Stimulated activated CD8-positive, alpha-beta memory T cell treated with anti-CD3 and anti-CD28 coated beads, Interleukin-15, amount 100 ng/mL, for 1 hour (primary cell): ENCODE measurements at regions not wholly inside any gene's neighbourhood (a gene's known extent, or its start where the extent isn't known, plus 50 kb on each side); places are given as distances from the start of the nearest gene placed in this dataset.
"Not testable (repeated sequence)": the region's sequence is repeated elsewhere in the genome, so short reads cannot be mapped to it uniquely, and the experiment has no call there.

Source experiments
- DNase-seq: peaks from one replicate; pipeline ENCODE4 v3.0.0-alpha.2; 2020; ENCODE audit warnings: low read depth

DNA sequence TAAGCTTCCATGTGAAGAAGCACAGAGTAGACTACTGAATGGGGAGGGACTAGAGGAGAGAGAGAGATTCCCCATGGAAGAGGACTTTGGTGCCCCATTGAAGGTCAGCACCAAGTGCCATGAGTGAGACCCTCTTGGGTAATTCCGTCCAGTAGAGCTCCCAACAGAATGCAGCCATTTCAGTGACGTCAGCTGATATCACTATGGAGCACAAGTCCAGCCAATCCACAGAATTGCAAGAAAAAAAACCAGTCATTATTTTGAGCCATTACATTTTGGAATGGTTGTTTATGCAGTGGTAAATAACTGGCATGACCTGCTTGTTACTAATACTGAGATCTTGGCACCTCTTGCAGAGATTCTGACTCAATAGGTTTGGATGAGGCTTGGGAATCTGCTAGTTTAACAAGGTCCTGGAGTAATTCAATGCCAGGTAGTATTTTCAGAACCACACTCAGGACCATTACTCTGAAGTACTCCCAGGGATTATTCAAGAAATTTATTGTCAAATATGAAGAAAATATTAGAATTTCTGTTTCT, 52.6 kb upstream of the SP8 start:
- no peak for DNase-seq

DNA sequence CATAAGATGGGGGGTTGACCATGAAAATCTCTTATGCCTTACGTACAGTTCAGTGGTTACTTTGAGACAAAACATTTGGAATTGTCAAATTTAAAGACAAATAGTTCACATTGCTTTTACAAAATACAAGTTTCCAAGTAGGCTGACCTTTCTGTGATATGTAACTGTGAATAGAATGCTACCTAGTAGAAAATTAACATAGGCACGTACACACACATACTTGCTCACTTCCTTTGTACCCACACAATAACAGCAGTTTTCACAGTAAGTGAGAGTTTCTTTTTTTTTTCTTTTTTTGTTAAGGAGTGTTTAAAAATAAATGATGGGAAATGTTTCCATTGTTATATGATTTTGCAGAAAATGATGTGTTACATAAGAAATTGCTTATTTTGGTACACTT, 53.3 kb upstream of the SP8 start:
- no peak for DNase-seq

DNA sequence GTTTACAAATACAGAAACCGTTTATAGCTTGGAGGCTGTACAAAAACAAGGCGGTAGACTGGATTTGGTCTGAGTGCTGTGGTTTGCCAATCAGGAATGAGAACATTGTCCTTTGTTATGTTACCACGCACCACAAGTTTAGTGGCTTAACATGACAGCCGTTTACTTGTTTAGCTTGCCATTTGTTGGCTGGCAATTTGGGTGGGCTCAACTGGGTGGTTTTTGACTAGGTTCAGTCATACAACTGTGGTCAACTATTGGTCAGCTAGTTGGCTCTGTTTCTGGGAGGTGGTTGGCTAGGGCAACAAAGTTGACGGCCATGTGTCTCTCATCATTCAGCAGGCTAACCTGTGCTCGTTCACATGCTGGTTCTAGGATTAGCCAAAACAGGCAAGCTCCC, 60.1 kb upstream of the SP8 start:
- DNase-seq: no peak

DNA sequence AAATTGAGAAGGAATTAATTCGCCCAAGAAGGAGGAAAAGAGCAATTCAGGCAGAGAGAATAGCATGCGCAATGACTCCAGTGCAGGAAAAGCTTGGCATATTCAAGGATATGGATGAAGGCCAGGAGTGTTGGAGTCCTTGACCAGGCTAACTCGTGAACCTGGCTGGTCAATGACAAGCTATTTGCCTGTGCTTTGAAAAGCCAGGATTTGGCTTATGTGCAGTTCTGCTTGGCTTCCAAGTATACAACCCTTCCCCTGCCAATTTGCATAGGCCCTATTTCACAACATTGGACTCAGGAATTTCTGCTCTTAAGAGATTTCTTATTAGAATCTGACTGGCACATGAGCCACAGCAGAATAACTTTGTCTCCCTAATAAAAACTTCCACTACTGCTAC, 72.3 kb upstream of the SP8 start:
- no peak for DNase-seq

DNA sequence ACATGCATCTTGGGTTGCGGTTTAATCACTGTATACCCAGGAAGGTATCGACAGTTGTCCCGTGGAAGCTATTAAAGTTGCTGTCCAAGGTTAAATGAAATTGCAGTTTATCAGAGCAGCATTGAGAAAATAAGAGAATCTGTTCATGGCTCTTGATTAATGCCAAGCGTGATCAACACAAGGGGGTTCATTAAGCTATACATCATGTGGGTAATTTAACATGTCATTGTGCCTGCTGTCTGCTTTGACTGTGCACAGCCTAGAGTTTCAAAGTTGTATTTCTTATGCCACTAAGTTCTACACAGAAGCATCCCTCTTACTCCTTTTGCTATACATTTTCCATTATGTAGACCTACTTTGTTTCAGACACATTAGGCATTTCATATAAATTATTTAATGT, 74.8 kb upstream of the SP8 start:
- no peak for DNase-seq

DNA sequence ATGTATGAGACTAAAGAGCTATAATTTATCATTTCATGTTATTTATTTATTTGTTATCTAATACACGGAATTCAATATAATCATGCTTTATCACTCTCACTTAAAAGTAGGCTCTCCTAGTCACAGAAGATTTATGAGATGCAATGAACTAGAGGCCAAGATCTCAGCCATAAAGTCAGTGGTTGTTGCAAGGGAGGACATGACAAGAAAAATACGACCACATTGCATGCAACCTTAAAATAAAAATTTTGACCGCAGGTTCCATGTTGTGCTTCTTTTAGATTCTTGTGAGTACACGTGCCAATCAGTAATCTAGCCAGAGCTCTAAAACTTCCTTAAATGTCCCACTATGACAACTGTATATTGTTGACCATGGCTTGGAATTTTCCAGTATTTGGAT, 75.9 kb upstream of the SP8 start:
- no peak for DNase-seq

DNA sequence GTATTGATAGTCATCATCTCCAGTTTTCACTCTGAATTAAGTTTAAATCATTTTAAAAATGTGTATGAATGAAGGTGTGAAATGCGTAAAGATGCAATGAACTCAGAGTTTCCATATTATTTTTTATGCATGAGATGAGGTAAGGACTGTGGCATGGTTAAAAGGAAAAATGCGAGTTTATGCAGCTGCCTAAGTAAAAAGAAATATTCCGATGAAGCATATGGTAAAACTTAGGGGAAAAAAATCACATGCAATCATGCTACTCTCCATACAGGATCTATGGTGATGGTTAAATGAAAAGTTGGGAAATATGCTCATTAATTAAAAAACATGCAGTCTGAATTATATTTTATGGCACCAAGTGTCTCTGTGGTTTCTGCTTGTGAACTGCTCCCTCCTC, 77.5 kb upstream of the SP8 start:
- DNase-seq: no peak

DNA sequence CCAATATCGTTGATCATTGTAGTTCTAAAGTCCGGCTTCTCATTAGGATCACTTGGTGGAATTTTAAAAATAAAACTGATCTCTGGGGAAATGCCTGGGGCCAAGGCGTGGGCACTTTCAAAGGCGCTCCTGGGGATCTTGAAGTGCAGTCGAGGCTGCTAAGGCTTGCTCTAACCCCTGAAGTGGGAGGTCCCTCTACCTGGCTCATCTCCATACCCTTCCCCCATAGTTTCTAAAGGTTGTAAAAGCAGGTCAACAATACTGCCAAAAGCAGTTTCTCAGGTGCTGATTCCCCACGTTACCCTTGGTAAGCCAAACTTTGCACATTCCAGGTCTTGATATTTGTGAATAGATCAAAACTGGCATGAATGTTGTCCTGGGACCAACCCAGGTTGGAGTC, 79.0 kb upstream of the SP8 start:
- no peak for DNase-seq

DNA sequence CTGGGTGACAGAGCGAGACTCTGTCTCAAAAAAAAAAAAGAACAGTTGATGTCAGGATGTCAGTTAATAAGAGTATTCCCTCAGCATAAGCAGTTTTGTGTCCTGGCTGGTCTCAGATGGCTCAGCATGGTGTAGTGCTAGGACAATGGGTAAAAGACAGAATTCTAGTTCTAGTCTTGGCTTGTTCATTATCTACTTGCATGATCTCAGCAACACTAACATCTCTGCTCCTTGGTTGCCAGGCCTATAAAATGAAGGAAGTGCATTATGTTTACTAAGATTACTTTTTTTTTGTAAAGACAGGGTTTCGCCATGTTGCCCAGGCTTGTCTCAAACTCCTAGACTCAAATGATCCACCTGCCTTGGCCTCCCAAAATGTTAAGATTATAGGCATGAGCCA, 84.3 kb upstream of the SP8 start:
- DNase-seq: no peak

DNA sequence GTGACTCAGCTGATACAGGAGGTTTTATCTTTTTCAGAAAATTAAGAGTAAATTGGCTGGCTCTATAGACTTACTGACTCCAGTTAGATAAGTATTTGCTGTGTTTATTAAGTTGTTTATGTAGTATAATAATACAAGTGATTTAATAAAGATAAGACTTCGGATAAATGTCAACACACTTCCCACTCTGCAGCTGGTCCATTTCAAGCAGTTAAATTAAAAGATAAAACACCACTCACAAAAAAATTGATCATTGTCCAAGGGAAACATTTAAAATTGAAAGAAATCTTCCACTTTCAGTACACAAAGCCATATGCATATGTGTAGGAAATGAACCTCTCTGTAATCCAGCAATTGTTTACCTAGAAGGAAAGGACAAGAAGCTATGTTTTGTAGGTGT, 106.1 kb upstream of the SP8 start:
- no peak for DNase-seq

DNA sequence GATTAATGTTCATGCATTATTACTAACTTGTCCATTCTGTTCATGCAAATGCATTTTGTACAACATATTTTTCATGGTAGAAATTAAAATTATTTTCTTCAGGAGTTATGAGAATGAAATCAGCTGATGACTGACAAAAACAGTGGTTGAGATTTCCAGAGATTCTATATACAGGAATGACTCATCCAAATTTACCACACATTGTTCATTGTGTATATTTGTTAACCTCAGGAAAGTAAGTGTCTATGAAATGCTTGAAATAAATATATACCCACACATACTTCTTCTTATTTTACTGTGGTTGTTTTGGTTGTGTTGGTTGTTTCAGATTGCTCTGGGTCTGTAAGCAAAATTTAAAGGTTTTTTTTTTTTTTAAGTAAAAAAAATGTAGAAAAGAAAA, 108.1 kb upstream of the SP8 start:
- no peak for DNase-seq

DNA sequence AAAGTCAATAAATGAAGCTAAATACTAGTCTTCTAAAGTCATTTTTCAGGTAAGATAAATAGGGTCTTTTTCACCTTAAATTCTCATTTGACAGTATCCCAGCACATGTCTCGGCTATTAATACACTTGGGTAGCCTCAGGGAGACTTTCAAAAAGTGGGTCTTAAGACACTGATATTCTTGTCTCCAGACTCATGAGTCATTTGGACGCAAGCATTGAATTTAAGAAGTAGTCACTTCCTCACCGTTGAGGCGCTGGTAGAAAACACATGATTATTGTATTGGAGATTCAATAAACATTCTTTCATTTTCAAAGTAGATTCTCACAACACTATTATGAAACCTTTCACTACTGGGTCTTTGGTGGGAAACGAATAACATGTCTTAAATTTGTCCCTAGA, 108.9 kb upstream of the SP8 start:
- no peak for DNase-seq

DNA sequence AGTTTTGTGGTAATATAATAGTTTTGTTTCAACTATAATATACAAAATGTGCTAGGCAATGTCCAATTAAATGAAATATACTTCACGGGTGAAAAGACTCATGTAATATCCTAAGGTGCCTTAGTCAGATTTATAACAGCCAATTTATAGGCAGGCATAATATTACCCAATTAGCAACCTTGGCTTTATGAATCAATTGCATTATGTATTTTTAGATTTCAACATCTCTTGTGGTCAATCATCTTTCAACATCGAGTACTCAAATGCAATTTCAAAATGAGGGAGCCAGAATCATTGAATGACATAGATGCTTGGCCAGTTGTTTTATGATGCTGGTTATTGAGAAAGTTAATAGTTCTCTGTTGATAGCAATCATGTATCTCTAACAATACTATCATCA, 110.3 kb upstream of the SP8 start:
- DNase-seq: no peak

DNA sequence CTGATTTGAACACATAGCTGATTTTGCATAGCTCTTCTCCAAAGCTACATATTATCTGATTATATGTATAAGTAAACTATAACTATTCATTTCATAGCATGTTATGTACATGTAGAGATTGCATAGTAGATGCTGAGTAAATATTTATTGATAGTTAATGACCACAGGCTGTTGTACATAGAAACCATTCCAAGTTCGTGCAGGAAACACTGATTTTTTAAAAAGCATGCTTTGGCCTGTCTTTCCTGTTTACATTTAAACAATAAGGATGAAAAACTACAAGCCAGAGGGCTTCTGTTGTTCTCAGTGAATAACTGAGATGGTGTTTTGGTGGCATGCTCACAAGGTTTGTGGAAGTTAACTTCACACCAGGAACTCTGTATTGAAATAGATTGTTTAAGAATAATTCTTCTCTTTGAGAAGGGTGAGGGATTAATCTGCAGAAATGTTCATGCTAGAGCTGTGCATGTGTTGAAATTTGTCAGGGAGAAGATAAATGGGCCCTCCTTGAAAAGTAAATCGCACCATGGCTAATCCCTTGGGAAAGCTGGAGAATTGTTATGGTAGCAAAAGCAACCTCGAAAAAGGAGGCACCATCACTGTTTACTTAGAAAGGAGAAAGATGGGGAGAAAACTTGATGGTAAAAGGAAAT, 120.2 kb upstream of the SP8 start:
- DNase-seq: no peak

DNA sequence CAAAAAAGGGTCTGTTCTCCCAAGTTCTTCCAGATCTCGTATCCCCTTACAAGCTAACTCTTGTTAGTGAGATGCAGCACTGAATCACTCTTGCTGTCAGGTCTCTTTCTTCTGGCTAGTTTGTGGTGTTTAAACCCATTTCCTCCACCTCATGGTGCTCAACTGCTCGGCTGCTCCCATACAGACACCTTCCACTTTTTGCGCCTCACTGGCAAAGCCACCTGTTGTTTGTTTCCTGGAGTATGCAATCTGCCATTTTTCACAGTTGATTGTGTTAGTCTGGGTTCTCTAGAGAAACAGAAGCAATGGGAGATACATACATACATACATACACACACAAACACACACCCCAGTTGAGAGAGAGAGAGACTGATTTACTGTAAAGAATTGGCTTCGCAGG, 124.4 kb upstream of the SP8 start:
- no peak for DNase-seq

DNA sequence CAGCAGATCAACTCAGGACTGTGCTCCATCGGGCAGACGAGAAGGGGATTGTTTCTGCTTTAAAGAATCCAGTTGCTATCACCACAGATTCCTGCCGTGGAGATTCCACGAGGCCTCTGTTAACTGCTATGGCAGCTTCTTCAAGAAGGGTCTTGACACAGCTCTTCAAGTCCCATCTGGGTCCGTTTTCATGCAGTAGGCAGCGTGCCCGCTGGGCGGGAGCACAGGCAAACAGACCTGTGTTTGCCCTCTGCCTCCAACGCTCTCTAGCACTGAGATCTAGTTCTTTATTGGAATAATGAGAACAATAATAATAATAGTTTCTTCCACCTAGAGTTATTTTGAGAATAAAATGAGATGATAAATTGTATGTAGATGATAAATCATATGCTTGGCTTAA, 127.2 kb upstream of the SP8 start:
- DNase-seq: no peak

DNA sequence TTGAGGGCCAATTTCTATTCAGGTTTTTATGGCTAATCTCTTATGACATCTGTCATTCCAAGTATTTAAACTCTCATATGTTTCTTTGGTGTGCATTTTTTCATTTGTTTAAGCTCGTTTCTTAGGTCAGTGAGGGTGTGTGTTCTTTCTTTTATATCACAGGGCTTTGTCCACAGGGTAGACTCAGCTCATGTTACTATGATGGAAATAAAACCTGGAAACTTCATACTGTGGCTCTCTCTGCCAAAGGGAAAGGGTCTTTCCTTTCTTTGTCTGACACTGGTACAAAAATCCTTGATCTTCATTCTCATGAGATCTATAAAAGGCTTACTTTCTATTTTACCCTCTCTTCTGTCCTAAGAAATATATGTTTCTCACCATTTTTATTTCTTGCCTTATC, 129.6 kb upstream of the SP8 start:
- no peak for DNase-seq

DNA sequence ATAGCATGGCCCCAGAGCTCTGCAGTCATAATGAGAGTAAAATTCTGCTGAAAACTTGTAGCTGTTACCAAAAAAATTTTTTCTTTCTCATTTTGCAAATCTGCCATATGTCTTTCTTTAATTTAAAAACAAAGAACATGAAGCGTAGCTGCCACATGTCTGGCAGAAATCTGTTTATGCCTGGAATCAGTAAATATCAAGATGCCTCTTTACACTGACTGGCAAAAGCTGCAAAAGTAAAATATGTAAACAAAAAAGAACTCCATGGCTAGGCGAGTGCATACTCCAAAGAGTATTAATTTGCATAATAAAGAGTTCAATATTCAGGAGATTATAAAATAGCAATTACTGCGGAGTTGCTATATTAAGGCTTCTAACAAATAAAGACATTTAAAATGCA, 130.9 kb upstream of the SP8 start:
- DNase-seq: no peak

DNA sequence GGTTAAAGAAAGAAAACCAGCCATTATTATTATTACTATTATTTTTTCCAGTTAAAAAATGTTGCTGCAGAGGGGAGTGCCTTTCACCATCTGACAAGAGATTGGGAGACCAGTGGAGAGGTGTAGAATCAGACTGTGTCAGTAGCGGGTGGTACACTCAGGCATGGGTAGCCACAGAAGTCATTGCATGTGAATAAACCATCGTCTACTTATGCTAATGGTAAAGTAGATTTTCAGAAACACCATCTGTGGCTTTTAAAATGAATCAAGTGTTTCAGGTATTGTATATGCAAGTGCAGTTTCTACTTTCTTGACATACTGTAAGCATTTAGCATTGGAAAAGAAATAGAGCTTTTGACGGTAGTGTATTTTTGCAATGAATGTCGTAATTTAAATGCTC, 131.5 kb upstream of the SP8 start:
- DNase-seq: no peak

DNA sequence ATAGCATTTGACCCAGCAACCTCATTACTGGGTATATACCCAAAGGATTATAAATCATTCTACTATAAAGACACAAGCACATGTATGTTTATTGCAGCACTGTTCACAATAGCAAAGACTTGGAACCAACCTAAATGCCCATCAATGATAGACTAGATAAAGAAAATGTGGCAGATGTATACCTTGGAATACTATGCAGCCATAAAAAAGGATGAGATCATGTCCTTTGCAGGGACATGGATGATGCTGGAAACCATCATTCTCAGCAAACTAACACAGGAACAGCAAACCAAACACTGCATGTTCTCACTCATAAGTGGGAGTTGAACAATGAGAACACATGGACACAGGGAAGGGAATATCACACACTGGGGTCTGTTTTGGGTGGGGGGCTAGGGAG, 140.5 kb upstream of the SP8 start:
- DNase-seq: not testable (repeated sequence)

DNA sequence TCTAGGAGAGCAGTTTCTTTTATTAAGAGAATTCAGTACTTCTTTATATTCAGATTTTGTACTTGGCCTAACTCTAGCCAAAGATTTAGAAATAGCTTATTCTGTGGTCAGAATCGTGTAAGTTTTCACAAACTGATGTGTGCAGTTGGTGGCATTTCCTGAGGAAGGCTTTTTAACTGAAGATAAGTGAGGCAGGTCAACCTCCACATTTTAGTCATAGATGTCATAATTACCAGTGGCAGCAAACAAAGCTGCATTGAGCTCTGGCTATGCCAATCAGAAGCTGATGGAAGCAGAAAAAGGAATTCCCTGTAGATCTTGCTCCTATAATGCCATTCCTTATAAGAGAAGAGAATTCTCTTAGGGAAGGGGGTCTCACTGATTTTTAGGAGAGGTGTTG, 141.3 kb upstream of the SP8 start:
- no peak for DNase-seq

DNA sequence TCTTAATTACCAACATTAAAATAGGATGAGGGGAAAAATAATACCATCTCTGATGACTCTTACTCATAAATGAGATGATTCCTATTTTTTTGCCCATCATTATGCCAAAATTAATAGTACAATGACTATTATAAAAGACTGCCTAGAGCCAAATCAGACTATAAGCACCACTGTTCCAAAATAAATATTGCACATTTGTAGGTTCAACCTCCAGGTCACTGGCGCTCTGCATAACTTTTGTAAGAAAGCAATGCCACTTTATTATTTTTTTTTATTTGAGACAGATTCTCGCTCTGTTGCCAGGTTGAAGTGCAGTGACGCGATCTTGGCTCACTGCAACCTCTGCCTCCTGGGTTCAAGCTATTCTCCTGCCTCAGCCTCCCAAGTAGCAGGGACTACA, 142.5 kb upstream of the SP8 start:
- no peak for DNase-seq

DNA sequence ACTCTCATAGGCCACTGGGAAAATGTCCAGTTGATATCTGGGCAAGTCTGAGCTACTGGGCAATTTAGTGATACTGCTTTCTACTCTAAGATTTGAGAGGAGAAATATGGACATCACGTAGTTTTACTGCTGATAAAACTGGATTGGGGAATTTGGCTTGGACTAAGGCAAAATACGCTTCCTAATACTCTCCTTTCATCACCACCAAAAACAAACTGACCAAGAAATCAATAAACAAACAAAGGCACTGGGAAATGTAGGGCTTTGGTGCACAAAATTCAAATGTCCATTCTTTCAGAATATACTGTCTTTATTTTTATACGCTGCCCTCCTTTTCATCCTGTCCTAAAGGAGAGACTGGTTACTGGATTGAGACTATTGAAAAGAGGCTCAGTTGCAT, 145.1 kb upstream of the SP8 start:
- DNase-seq: no peak

DNA sequence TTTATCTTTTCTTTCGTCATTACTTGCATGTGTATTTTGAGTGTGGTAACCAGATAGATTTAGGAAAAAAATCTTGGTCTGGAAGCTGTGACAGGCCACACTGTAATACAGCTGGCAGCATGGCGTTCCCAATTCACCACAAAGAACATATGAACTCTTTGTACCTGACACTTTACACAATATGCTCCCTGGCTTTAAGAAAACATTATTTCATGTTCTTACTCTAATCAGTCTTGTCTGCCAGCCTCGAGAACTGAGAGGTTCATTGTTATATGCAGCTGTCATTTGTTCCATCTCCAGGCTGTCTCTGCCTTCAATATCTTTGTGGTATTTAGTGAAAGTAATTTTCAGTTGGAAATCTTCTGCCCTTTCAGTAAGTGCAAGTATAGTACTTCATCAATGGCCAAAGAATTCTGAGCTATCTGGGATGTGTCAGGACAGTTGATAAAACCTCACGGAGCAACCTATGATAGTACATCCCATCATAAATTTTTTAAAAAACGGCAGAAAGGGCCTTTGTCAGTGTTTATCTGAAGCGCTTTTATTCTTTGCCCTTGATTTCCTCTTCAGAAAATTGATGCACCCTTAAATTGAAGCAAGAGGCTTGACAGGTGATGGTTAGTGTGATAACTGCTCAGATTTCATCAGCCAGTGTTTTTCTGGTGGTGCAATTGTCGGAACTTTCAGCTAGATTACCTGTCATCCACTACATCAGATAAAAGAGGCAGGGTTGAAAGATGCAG, 146.3 kb upstream of the SP8 start:
- no peak for DNase-seq
